Thoracic aorta (tissue), 2 donors: ENCODE measurements at regions not wholly inside any gene's neighbourhood (a gene's known extent, or its start where the extent isn't known, plus 50 kb on each side); places are given as distances from the start of the nearest gene placed in this dataset.

ENCODE experiments used
- ATAC-seq: fragments of 150-250 bp; one replicate; pipeline ENCODE4 v1.8.0; 2017; ENCODE audit warnings: low read depth; ENCODE audit not compliant: insufficient number of reproducible peaks, low FRiP score
- DNase-seq: peaks from one replicate; pipeline ENCODE4 v3.0.0-alpha.2; 2020; ENCODE audit warnings: low spot score
- H3K27ac ChIP-seq, 2 donors: fragments of 200-600 bp; sonication (generic); 1 replicate in 1 of 2; 2 replicates in 1 of 2; pipeline ENCODE4 v1.5.1; 2016; ENCODE audit warnings: mild to moderate bottlenecking in 2 of 2, moderate library complexity in 2 of 2
- H3K27me3 ChIP-seq: fragments of 200-600 bp; sonication (generic); replicated peaks from 2 replicates; pipeline ENCODE4 v1.6.0; 2016; ENCODE audit warnings: mild to moderate bottlenecking; ENCODE audit not compliant: insufficient read depth
- H3K36me3 ChIP-seq: fragments of 200-600 bp; sonication (generic); one replicate; pipeline ENCODE4 v1.5.1; 2016
- H3K4me1 ChIP-seq, 2 donors: fragments of 200-600 bp; sonication (generic); 1 replicate in 1 of 2; 2 replicates in 1 of 2; pipeline versions ENCODE4 v1.5.1 to v1.6.0; 2016; ENCODE audit warnings: low read depth in 2 of 2, mild to moderate bottlenecking in 1 of 2; ENCODE audit not compliant: control insufficient read depth in 1 of 2
- H3K4me3 ChIP-seq: fragments of 200-600 bp; sonication (generic); 2 replicates; pipeline ENCODE4 v1.5.1; 2016; ENCODE audit warnings: mild to moderate bottlenecking
- H3K9me3 ChIP-seq: fragments of 200-600 bp; sonication (generic); 2 replicates; pipeline ENCODE4 v1.5.1; 2016
- CTCF ChIP-seq: fragments of 200-600 bp; sonication (generic); IDR thresholded peaks from one replicate; pipeline ENCODE4 v1.5.1; 2019; ENCODE audit warnings: antibody characterized with exemption

GRCh38 chr15:38075466-38075865 lies 141.0 kb downstream of the TMCO5A start:
- H3K9me3 ChIP-seq: no peaks in the 10 kb centered on the region
- H3K27ac ChIP-seq: no peak overlapping the region
- H3K36me3 ChIP-seq: no peaks in the 10 kb centered on the region
- TF ChIP-seq CTCF: no peak
- H3K4me1 ChIP-seq: peaks cover 8 to 25% of the 10 kb centered on the region in 2 donors
- no peak overlapping the region for H3K4me3 ChIP-seq
- no peaks in the 10 kb centered on the region for H3K27me3 ChIP-seq
- no peak for ATAC-seq
- DNase-seq: no peak

- DNase-seq (no peak), ATAC-seq (no peak)
- H3K36me3 ChIP-seq: no peaks in the 10 kb centered on the region
- no peak overlapping the region for H3K27ac ChIP-seq
- H3K4me1 ChIP-seq: peaks cover 3 to 19% of the 10 kb centered on the region in 2 donors
- no peak for TF ChIP-seq CTCF
- H3K9me3 ChIP-seq: no peaks in the 10 kb centered on the region
- no peak overlapping the region for H3K4me3 ChIP-seq
- no peaks in the 10 kb centered on the region for H3K27me3 ChIP-seq
These were observed 142.3 kb downstream of the TMCO5A start for GRCh38 chr15:38076786-38077185.

GRCh38 chr15:38079236-38079635 lies 144.8 kb downstream of the TMCO5A start:
- no peaks in the 10 kb centered on the region for H3K36me3 ChIP-seq
- H3K27me3 ChIP-seq: no peaks in the 10 kb centered on the region
- no peak overlapping the region for H3K27ac ChIP-seq
- peaks cover 0 to under 1% of the 10 kb centered on the region in 2 donors for H3K4me1 ChIP-seq
- DNase-seq (no peak), ATAC-seq (no peak)
- no peak for TF ChIP-seq CTCF
- H3K9me3 ChIP-seq: no peaks in the 10 kb centered on the region
- H3K4me3 ChIP-seq: no peak overlapping the region

- Histone ChIP-seq H3K36me3 (no peaks in the 10 kb centered on the region), H3K9me3 (no peaks in the 10 kb centered on the region), H3K4me1 (peaks cover 2 to 8% of the 10 kb centered on the region in 2 donors), H3K4me3 (no peak overlapping the region), H3K27ac (no peak overlapping the region), H3K27me3 (no peaks in the 10 kb centered on the region)
- DNase-seq (no peak), ATAC-seq (no peak)
- TF ChIP-seq CTCF: no peak
These were observed 146.3 kb downstream of the TMCO5A start for GRCh38 chr15:38080651-38081275.

GRCh38 chr15:38084289-38084688 lies 149.8 kb downstream of the TMCO5A start:
- no peaks in the 10 kb centered on the region for H3K9me3 ChIP-seq
- peaks cover 7 to 14% of the 10 kb centered on the region in 2 donors for H3K4me1 ChIP-seq
- H3K36me3 ChIP-seq: no peaks in the 10 kb centered on the region
- DNase-seq (no peak), ATAC-seq (no peak)
- no peak overlapping the region for H3K4me3 ChIP-seq
- no peak for TF ChIP-seq CTCF
- H3K27me3 ChIP-seq: no peaks in the 10 kb centered on the region
- H3K27ac ChIP-seq: no peak overlapping the region
